ENCODE measurements at regions not wholly inside any gene's neighbourhood (a gene's known extent, or its start where the extent isn't known, plus 50 kb on each side); places are given as distances from the start of the nearest gene placed in this dataset.

DNA sequence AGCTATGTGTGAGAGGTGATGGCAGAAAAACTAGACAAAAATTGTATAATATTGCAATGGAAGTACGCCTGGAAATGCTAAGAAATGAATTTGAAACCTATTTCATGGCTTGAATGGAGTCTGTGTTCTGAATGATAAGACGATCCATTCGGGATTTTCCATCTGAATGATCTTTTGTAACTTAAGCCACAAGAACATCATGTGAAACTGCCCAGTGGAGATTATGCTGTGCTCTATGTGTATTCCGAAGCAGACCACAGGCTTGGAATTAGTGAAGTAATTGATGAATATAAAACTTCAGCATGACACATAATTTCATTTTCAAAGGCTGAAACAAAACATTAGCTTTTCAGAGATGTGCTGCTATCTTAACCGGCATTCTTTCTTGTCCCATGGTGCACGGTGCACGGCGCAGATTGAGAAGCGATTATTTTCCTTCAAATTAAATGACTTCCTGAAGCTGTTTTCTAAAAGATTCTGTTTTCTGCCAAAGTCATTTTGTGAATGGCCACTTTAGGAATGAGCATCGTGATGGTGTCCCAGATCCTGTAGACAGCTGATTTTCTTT lies 652.9 kb downstream of the PLA2G4A start:
- in situ Hi-C loops (cut with MboI; ENCODE audit: low sequenced_read_pairs, unreplicated experiment): no loop called here
- TF ChIP-seq, protein P1, sequence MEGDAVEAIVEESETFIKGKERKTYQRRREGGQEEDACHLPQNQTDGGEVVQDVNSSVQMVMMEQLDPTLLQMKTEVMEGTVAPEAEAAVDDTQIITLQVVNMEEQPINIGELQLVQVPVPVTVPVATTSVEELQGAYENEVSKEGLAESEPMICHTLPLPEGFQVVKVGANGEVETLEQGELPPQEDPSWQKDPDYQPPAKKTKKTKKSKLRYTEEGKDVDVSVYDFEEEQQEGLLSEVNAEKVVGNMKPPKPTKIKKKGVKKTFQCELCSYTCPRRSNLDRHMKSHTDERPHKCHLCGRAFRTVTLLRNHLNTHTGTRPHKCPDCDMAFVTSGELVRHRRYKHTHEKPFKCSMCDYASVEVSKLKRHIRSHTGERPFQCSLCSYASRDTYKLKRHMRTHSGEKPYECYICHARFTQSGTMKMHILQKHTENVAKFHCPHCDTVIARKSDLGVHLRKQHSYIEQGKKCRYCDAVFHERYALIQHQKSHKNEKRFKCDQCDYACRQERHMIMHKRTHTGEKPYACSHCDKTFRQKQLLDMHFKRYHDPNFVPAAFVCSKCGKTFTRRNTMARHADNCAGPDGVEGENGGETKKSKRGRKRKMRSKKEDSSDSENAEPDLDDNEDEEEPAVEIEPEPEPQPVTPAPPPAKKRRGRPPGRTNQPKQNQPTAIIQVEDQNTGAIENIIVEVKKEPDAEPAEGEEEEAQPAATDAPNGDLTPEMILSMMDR (IDR thresholded peaks at IDR 0.05; ENCODE audit: borderline replicate concordance, control extremely low read depth, extremely low read depth, insufficient read depth, missing control alignments): no peak
- DNase-seq (ENCODE audit: low spot score): no peak

GRCh38 chr1:187490266-187490665 lies 661.5 kb downstream of the PLA2G4A start:
- no peak for DNase-seq (ENCODE audit: low spot score)
- TF ChIP-seq, protein P1 (IDR thresholded peaks at IDR 0.05; ENCODE audit: borderline replicate concordance, control extremely low read depth, extremely low read depth, insufficient read depth, missing control alignments): no peak
- in situ Hi-C loops (cut with MboI; ENCODE audit: low sequenced_read_pairs, unreplicated experiment): no loop called here

- TF ChIP-seq, protein P1 (IDR thresholded peaks at IDR 0.05; ENCODE audit: borderline replicate concordance, control extremely low read depth, extremely low read depth, insufficient read depth, missing control alignments): no peak
- in situ Hi-C loops (cut with MboI; ENCODE audit: low sequenced_read_pairs, unreplicated experiment): no loop called here
- DNase-seq (ENCODE audit: low spot score): no peak
These were observed 662.5 kb downstream of the PLA2G4A start for GRCh38 chr1:187491082-187491720.

DNA sequence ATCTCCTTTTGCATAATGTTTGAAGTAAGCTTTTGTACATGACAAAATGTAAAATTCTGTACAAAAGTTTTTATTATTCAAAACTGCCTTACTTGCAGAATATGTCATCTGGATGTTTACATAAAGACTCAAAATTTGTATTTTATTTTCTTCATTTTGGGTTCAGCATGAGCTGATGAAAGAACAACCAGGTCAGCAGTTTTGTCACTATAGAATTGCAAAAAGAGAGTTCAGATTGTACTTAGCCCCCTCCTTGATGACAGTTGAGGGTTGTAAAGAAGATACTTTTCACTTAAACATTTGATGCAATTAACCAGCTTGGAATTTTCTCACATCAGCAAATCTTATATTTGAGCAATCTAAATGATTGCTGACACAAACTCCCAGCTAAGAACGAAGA lies 669.3 kb downstream of the PLA2G4A start:
- DNase-seq (ENCODE audit: low spot score): no peak
- TF ChIP-seq, protein P1 (IDR thresholded peaks at IDR 0.05; ENCODE audit: borderline replicate concordance, control extremely low read depth, extremely low read depth, insufficient read depth, missing control alignments): no peak
- in situ Hi-C loops (cut with MboI; ENCODE audit: low sequenced_read_pairs, unreplicated experiment): no loop called here

- TF ChIP-seq, protein P1 (IDR thresholded peaks at IDR 0.05; ENCODE audit: borderline replicate concordance, control extremely low read depth, extremely low read depth, insufficient read depth, missing control alignments): no peak
- no peak for DNase-seq (ENCODE audit: low spot score)
- in situ Hi-C loops (cut with MboI; ENCODE audit: low sequenced_read_pairs, unreplicated experiment): no loop called here
These were observed 676.0 kb downstream of the PLA2G4A start for GRCh38 chr1:187504779-187505178.

DNA sequence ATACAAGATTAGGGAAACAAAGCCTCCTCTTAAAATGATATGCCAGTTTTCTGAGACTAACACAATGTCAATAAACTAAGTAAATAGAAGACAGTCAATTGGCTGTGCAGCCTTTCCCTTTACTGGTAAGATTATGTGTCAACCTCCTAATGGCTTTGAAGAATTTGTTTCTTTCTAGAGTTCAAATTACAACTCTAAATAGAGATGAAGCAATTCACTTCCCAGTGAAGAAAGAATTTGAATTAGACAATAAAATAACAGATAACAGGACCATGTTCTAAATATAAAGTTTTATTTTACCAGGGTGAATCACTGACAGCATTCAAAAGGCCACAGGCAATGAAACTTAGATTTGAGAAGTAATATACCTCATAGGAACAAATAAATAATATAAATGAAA lies 680.3 kb downstream of the PLA2G4A start:
- TF ChIP-seq, protein P1 (IDR thresholded peaks at IDR 0.05; ENCODE audit: borderline replicate concordance, control extremely low read depth, extremely low read depth, insufficient read depth, missing control alignments): no peak
- no peak for DNase-seq (ENCODE audit: low spot score)
- in situ Hi-C loops (cut with MboI; ENCODE audit: low sequenced_read_pairs, unreplicated experiment): no loop called here

All from GM13976 (cell line).